ENCODE measurements at regions not wholly inside any gene's neighbourhood (a gene's known extent, or its start where the extent isn't known, plus 50 kb on each side); places are given as distances from the start of the nearest gene placed in this dataset.
A peak's percentile ranks its signal among the peaks of the same experiment; 100 is the strongest.

DNA sequence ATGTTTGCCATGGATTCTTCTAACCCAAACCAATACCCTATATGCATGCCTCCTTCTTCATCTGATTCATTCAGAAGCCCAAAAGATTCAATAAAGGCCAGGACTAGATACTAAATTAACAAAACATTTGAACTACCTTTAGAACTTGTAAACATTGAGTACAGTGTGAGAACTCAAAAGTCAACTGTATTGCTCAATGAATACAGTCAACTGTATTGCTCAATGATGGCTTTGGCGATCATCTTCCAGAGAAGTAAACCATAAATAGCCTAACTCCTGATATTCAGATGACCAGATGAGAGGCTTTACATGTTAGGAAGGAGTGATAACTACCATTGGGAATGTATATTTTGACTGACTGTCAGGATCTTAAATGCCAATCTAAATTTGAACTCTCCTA is 206.5 kb upstream of the ITGA4 start:
- intact Hi-C loops (cut with micrococcal nuclease): no loop called here
- no peak for DNase-seq
- WGBS, 2 experiments (ENCODE audit: extremely low coverage in 2 of 2, insufficient read length in 1 of 2): no CpG with 5 or more reads among the region's 1 CpG

More for the DNA sequence above, 206.5 kb upstream of the ITGA4 start:
- Histone ChIP-seq H3K27ac (ENCODE audit: insufficient read depth, low read length) (no peak overlapping the region), H2AFZ (replicated peaks; ENCODE audit: low read length, poor library complexity) (no peak overlapping the region), H4K5ac (ENCODE audit: low read depth, low read length) (no peak overlapping the region), H2AK5ac (ENCODE audit: low read depth, low read length) (no peak overlapping the region), H3K9me3 (ENCODE audit: control insufficient read depth, insufficient read depth, low read length) (no peaks in the 10 kb centered on the region), H2BK5ac (ENCODE audit: low read depth, low read length, poor library complexity, severe bottlenecking) (no peak overlapping the region), H3K79me1 (ENCODE audit: low read depth in 1 of 2, low read length in 2 of 2) (no peaks in the 10 kb centered on the region), H3K4me3 (ENCODE audit: insufficient read depth, low read depth, low read length) (no peak overlapping the region), H2AK9ac (replicated peaks; ENCODE audit: low read depth, low read length, poor library complexity) (no peak overlapping the region), H3K9ac (ENCODE audit: low read depth, low read length) (no peak overlapping the region), H2BK20ac (ENCODE audit: low read depth, low read length) (no peak overlapping the region), H2BK15ac (ENCODE audit: low read depth, low read length) (no peak overlapping the region), H2BK120ac (ENCODE audit: low read depth, low read length) (no peak overlapping the region), H3K18ac (ENCODE audit: low read depth, low read length) (no peak overlapping the region), H3K9me1 (ENCODE audit: insufficient read depth, low read length) (no peaks in the 10 kb centered on the region), H3K36me3 (ENCODE audit: control insufficient read depth, insufficient read depth, low read length) (no peaks in the 10 kb centered on the region), H4K20me1 (ENCODE audit: insufficient read depth, low read length) (no peaks in the 10 kb centered on the region), H3K23ac (ENCODE audit: low read depth, low read length) (no peak overlapping the region), H3K27me3 (ENCODE audit: control insufficient read depth, insufficient read depth, low read length) (peaks cover 2% of the 10 kb centered on the region), H3K56ac (ENCODE audit: extremely low read depth, insufficient read depth, low read length) (no peak overlapping the region), H4K91ac (ENCODE audit: insufficient read depth, low read depth, low read length) (no peak overlapping the region), H3K14ac (replicated peaks; ENCODE audit: low read depth, low read length) (no peak overlapping the region), H3K4me1 (ENCODE audit: control insufficient read depth, insufficient read depth, low read length) (no peaks in the 10 kb centered on the region), H3K4me2 (ENCODE audit: low read depth, low read length) (no peak overlapping the region), H3K4ac (ENCODE audit: low read depth, low read length) (no peak overlapping the region), H4K8ac (ENCODE audit: low read depth in 2 of 2, low read length in 2 of 2) (no peak overlapping the region)
- dilution Hi-C loops (cut with HindIII; ENCODE audit: low sequenced_read_pairs, unreplicated experiment) (no loop called here), in situ Hi-C loops (cut with MboI; ENCODE audit: low sequenced_read_pairs) (no loop called here)
- BruUV-seq (replicated peaks): no TSS peak
- TF ChIP-seq, protein P1, sequence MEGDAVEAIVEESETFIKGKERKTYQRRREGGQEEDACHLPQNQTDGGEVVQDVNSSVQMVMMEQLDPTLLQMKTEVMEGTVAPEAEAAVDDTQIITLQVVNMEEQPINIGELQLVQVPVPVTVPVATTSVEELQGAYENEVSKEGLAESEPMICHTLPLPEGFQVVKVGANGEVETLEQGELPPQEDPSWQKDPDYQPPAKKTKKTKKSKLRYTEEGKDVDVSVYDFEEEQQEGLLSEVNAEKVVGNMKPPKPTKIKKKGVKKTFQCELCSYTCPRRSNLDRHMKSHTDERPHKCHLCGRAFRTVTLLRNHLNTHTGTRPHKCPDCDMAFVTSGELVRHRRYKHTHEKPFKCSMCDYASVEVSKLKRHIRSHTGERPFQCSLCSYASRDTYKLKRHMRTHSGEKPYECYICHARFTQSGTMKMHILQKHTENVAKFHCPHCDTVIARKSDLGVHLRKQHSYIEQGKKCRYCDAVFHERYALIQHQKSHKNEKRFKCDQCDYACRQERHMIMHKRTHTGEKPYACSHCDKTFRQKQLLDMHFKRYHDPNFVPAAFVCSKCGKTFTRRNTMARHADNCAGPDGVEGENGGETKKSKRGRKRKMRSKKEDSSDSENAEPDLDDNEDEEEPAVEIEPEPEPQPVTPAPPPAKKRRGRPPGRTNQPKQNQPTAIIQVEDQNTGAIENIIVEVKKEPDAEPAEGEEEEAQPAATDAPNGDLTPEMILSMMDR (conservative IDR thresholded peaks at IDR 0.05; ENCODE audit: low read depth, low read length): no peak
- peak; percentile 50 for TF ChIP-seq CEBPB (IDR thresholded peaks at IDR 0.05; ENCODE audit: low read depth, low read length)
- no peak for ATAC-seq (ENCODE audit: low read depth)
- ChIA-PET CTCF (no interaction called here), POLR2A (ENCODE audit: unreplicated experiment) (no interaction called here)
